ENCODE measurements at regions not wholly inside any gene's neighbourhood (a gene's known extent, or its start where the extent isn't known, plus 50 kb on each side); places are given as distances from the start of the nearest gene placed in this dataset.
A peak's percentile ranks its signal among the peaks of the same experiment; 100 is the strongest.

GRCh38 chr14:43022094-43022800, 1415.6 kb downstream of the LRFN5 start:
- H3K27ac ChIP-seq = no peak overlapping the region
- no peak for TF ChIP-seq CTCF (conservative IDR thresholded peaks at IDR 0.05)
- TF ChIP-seq ZFX (IDR thresholded peaks at IDR 0.05) = no peak

GRCh38 chr14:43019826-43020225, 1413.2 kb downstream of the LRFN5 start:
- no peak for TF ChIP-seq CTCF (conservative IDR thresholded peaks at IDR 0.05)
- no peak for TF ChIP-seq ZFX (IDR thresholded peaks at IDR 0.05)
- H3K27ac ChIP-seq = no peak overlapping the region

DNA sequence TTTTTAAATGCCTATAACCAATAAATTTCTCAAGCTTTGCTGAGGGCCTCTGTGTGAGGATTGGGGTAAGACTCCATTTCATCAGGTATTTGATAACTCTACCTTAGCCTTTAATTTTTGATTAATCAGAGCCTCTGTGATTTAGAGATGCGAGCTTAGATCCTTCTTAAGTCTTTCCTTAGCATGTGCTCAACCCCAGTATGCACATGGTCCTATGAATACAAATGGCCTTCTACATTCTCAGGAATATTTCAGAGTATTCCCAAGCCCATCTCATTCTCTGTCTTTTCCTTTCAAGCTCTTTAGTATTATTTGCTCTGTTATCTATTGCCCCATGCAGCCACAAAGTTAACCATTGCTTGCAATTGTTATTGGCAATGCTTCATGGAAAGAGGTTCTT, 1407.7 kb downstream of the LRFN5 start:
- H3K27ac ChIP-seq = no peak overlapping the region
- no peak for TF ChIP-seq CTCF (conservative IDR thresholded peaks at IDR 0.05)
- TF ChIP-seq ZFX (IDR thresholded peaks at IDR 0.05) = no peak

- TF ChIP-seq CTCF (conservative IDR thresholded peaks at IDR 0.05) = no peak
- no peak for TF ChIP-seq ZFX (IDR thresholded peaks at IDR 0.05)
Observed at GRCh38 chr14:43012817-43013216, 1406.1 kb downstream of the LRFN5 start.

GRCh38 chr14:43005807-43006206, 1399.1 kb downstream of the LRFN5 start:
- peak; percentile 44 for TF ChIP-seq CTCF (conservative IDR thresholded peaks at IDR 0.05)
- no peak for TF ChIP-seq ZFX (IDR thresholded peaks at IDR 0.05)
- no peak overlapping the region for H3K27ac ChIP-seq

More at GRCh38 chr14:43012817-43013216, 1406.1 kb downstream of the LRFN5 start:
- H3K27ac ChIP-seq = no peak overlapping the region

DNA sequence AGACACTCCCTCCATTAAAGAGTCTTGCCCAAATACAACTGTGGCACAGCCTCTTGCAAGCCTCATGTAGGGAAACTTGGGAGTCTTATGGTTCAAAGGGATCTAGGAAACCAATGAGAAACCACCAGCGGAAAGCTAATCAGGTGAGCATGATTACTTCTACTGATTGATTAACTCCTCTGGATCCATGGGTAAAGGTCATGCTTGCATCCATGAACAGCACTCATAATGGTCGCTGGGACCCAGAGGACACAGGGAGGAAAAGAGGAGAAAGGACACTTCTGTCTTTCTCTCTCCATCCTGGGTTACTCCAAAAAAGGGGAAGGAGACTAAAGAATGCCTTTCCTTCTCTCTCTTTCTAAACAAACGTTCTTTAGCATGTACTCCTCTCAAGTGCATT, 1397.2 kb downstream of the LRFN5 start:
- no peak for TF ChIP-seq CTCF (conservative IDR thresholded peaks at IDR 0.05)
- TF ChIP-seq ZFX (IDR thresholded peaks at IDR 0.05) = no peak
- H3K27ac ChIP-seq = no peak overlapping the region

GRCh38 chr14:43001731-43002130, 1395.1 kb downstream of the LRFN5 start:
- no peak overlapping the region for H3K27ac ChIP-seq
- TF ChIP-seq CTCF (conservative IDR thresholded peaks at IDR 0.05) (no peak), ZFX (IDR thresholded peaks at IDR 0.05) (no peak)
